ENCODE measurements at regions not wholly inside any gene's neighbourhood (a gene's known extent, or its start where the extent isn't known, plus 50 kb on each side); places are given as distances from the start of the nearest gene placed in this dataset.

DNA sequence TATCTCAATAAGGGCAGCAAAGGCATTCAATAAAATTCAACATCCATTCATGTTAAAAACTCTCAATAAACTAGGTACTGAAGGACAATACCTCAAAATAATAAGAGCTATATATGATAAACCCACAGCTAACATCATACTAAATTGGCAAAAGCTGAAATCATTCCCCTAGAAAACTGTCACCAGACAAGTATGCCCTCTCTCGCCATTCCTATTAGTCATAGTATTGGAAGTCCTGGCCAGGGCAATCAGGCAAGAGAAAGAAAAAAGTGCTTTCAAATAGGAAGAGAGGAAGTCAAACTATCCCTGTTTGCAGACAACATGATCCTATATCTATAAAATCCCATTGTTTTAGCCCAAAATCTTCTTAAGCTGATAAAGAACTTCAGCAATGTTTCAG, 116.8 kb downstream of the TENT5D start:
- TF ChIP-seq POLR2AphosphoS5 (IDR thresholded peaks at IDR 0.05) = no peak
- TF ChIP-seq, protein P1, sequence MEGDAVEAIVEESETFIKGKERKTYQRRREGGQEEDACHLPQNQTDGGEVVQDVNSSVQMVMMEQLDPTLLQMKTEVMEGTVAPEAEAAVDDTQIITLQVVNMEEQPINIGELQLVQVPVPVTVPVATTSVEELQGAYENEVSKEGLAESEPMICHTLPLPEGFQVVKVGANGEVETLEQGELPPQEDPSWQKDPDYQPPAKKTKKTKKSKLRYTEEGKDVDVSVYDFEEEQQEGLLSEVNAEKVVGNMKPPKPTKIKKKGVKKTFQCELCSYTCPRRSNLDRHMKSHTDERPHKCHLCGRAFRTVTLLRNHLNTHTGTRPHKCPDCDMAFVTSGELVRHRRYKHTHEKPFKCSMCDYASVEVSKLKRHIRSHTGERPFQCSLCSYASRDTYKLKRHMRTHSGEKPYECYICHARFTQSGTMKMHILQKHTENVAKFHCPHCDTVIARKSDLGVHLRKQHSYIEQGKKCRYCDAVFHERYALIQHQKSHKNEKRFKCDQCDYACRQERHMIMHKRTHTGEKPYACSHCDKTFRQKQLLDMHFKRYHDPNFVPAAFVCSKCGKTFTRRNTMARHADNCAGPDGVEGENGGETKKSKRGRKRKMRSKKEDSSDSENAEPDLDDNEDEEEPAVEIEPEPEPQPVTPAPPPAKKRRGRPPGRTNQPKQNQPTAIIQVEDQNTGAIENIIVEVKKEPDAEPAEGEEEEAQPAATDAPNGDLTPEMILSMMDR (IDR thresholded peaks at IDR 0.05) = no peak
- no peak for TF ChIP-seq EP300 (IDR thresholded peaks at IDR 0.05)
